SU-DHL-6 (cell line): ENCODE measurements at regions not wholly inside any gene's neighbourhood (a gene's known extent, or its start where the extent isn't known, plus 50 kb on each side); places are given as distances from the start of the nearest gene placed in this dataset.

ENCODE experiments used
- EZH2phosphoT487 ChIP-seq: fragments of 200-600 bp; sonication (generic), shearing (Covaris generic); conservative IDR thresholded peaks from 2 replicates; pipeline ENCODE4 v1.6.1; 2018; ENCODE audit warnings: mild to moderate bottlenecking, antibody characterized with exemption, low read length, moderate library complexity, mixed read lengths
- TF ChIP-seq, protein P1 (sequence below): fragments of 200-600 bp; sonication (generic); IDR thresholded peaks from one replicate; pipeline ENCODE4 v1.5.1; 2017; ENCODE audit warnings: antibody characterized with exemption, mild to moderate bottlenecking, low read length, moderate library complexity; ENCODE audit not compliant: insufficient read depth, poor library complexity, severe bottlenecking

- TF ChIP-seq, protein P1, sequence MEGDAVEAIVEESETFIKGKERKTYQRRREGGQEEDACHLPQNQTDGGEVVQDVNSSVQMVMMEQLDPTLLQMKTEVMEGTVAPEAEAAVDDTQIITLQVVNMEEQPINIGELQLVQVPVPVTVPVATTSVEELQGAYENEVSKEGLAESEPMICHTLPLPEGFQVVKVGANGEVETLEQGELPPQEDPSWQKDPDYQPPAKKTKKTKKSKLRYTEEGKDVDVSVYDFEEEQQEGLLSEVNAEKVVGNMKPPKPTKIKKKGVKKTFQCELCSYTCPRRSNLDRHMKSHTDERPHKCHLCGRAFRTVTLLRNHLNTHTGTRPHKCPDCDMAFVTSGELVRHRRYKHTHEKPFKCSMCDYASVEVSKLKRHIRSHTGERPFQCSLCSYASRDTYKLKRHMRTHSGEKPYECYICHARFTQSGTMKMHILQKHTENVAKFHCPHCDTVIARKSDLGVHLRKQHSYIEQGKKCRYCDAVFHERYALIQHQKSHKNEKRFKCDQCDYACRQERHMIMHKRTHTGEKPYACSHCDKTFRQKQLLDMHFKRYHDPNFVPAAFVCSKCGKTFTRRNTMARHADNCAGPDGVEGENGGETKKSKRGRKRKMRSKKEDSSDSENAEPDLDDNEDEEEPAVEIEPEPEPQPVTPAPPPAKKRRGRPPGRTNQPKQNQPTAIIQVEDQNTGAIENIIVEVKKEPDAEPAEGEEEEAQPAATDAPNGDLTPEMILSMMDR = peak; percentile 71
- TF ChIP-seq EZH2phosphoT487 = no peak
Observed at GRCh38 chr1:67561704-67562113, 123.3 kb upstream of the GADD45A start.
